A549 (cell line): ENCODE measurements at regions not wholly inside any gene's neighbourhood (a gene's known extent, or its start where the extent isn't known, plus 50 kb on each side); places are given as distances from the start of the nearest gene placed in this dataset.

Source experiments
- CTCF ChIP-seq: fragments of >200 bp; sonication (Bioruptor Twin); formaldehyde crosslinking; IDR thresholded peaks from 3 replicates; pipeline ENCODE4 v1.5.1; 2016
- EP300 ChIP-seq, 2 experiments: fragments of >200 bp; sonication (Bioruptor Twin); formaldehyde crosslinking; IDR thresholded peaks; 2 replicates in 1 of 2; 3 replicates in 1 of 2; pipeline ENCODE4 v1.6.1; 2016 to 2017
- HDAC2 ChIP-seq: fragments of 200-600 bp; sonication (generic); IDR thresholded peaks from 2 replicates; pipeline ENCODE4 v1.6.1; 2016

DNA sequence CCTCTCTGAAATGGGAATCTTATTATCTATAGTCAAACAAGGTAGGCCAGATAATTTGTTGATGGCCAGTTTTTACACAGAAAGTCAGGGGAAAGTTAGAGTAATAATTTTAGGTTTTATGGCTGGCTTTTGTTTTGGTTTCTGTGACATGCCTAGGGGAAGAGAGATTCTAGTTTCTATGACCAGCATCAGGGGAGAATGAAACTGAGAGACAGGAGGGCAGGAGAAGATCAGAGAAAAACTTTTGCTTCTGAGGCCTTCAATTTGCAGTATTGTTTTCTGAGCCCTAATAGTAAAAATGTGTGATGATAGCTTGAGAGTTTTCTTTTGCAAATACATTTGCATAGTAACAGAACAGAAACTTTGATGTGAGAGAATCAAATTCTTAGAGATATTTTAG, 564.3 kb downstream of the ZNF608 start:
- no peak for TF ChIP-seq CTCF
- TF ChIP-seq HDAC2: no peak
- no peak for TF ChIP-seq EP300 (IDR thresholded peaks at IDR 0.05)
